Midbrain (tissue), 1 donor: ENCODE measurements at regions not wholly inside any gene's neighbourhood (a gene's known extent, or its start where the extent isn't known, plus 50 kb on each side); places are given as distances from the start of the nearest gene placed in this dataset.
"Not testable (repeated sequence)": the region's sequence is repeated elsewhere in the genome, so short reads cannot be mapped to it uniquely, and the experiment has no call there.

Experiments used
- DNase-seq: peaks from one replicate; lab custom pipeline; 2025; lab: John Stamatoyannopoulos, UW

DNA sequence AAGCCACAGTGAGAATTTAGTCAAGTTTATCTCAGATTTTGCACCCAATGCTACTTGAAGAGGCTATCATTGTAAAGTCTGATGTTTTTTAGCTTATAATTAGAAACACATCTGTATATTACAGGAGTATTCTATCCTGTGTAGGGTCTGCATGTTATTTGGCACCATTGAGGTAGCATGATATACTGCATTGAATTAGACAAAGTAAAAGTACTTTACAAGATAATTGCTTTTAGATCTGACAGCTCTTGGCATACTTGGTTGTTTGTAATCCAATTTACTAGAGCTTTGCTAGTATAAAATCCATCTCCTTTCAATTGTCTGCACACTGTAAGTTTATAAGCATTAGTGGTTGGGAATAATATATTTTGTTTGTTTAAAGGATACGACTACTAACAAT is 714.3 kb downstream of the ANKRD7 start:
- DNase-seq = no peak

DNA sequence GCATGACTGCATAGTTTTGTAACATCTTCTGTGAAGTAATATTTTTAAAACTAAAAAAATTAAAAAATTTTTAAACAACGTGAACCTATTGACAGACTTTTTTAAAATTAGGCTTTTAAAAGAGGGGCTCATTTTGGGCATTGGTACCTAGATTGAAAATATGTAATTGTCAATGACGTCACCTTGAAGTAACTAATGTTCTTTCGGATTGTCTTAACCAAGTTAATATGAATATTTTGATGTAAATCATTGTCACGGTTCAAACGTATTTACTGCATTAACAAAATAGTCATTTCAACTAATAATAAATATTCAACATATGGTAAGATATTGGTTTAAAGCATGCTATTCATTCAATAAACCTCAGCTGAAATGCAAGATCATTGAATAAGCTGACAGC is 719.8 kb downstream of the ANKRD7 start:
- no peak for DNase-seq

DNA sequence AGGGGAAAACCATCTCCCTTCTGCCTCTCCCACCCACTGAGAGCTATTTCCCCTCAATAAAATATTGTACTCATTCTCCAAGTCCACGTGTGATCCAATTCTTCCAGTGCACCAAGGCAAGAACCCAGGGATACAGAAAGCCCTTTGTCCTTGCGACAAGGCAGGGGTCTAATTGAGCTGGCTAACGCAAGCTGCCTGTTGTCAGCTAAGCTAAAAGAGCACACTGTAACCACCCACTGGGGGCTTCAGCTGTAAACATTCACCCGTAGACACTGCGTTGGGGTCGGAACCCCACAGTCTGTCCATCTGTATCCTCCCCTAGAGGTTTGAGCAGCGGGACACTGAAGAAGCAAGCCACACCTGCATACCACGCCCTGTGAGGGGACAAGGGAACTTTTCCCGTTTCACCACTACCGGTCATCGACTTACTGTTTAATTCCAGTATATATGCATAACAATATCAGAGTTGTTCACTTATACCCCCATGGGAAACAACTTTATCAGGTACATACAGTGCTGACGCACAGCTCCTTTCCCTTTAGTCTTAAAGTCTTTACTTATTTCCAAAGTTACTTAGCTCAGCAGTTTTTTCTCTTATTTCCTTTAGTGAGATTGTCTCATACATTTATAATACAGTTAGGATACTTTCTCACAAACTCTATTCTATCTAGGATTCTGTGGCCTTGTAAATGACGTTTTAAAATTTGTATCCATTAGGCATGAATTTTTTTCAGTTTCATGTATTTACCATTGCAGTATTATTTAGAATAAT is 721.6 kb downstream of the ANKRD7 start:
- DNase-seq = no peak

DNA sequence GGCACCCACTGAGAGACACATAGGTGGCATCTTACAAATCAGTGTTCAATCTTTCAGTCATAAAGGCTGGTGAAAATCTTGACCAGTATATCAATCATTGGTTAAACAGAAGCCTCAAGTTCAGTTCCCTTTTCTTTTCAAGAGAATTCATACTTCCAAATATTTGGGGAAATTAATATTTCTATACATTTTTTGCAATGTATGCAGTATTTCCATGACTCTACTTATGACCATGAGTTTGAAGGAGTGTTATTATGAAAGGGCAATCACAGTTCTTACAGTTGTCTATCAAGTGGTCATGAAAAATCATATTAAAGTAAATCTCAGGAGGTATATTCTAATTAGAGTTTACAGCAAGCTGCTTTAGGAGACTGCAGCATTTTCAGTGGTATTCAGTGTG is 724.0 kb downstream of the ANKRD7 start:
- no peak for DNase-seq

DNA sequence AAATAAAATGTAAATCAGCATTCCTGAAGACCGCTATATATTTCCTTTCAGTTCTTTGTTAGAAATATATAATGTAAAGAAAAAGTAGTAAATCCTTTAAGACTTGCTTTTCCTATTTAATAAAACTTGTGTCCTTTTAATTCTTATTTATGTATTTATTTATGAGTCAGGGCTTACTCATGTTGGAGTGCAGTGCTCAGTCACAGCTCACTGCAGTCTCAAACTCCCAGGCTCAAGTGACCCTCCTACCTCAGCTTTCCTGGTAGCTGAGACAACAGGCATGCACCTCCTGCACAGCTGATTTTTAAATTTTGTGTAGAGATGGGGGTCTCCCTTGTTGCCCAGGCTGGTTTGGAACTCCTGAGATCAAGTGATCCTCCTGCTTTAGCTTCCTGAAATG is 724.5 kb downstream of the ANKRD7 start:
- DNase-seq = no peak

DNA sequence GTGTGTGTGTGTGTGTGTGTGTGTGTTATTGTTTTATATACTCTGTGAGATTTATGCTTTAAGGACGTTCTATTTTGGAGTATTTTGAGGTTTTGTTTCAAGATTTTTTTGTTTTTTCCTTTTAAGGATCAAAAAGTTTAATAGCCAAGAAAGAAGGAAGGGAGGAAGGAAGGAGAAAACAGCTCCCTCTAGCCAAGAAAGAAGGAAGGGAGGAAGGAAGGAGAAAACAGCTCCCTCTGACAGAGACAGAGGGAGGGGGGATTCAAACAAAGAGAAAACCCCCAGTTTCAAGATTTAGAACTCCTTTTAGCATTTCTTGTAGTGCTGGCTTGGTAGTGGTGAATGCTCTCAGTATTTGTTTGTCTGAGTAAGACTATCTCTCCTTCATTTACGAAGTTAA is 731.8 kb downstream of the ANKRD7 start:
- not testable (repeated sequence) for DNase-seq

DNA sequence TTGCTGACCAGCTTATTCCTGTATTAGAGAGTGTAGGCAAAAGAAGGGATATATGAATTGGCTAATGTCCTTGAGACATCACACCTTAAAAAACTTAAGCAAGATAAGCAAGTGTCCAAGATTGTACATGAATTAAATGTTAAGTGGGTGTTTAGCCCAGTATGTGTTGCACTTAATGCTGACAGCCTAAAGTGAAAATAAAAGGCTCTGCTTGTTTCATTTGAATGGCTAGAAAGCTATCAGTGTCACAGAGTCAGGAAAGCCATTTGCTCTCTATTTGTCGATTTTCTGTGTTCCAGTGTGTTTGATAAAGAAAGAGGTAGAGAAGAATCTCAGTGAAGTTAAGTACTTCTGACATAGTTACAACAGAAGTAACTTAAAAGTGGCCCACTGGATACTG is 744.9 kb downstream of the ANKRD7 start:
- DNase-seq = no peak

DNA sequence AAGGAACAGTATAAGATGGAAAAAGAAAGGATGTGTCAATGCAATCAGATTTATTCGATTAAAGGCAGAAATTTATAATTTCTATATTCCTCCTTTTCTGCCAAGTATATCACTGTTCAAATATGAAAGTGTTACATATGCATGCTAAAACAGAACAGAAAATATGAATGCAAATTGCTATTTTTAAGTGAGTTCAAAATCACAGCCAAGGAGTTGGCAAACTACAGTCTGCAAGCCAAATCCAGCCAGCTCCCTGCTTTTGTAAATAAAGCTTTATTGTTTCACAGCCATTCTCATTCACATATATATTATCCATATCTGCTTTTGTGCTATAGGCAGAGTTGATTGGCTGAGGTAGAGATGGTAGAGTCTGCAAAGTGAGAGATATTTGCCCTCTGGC is 747.2 kb downstream of the ANKRD7 start:
- DNase-seq = no peak

DNA sequence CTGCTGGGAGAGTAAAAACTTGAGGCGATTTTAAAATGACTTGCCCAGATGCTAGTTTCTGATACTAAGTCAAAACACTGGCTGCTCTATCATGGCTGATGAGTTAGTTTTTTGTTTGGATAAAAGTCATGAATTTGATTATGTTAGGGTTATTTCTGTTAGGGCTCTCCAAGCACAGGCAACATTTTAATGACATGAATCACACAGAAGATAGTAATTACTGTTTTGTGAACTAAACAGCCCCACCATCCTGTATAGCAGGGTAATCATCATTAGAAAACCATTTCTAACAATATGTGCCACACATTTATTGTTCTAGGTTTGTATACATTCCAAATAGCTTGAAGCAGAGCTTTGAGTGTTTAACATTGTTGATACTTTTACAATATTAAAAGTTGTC is 750.3 kb downstream of the ANKRD7 start:
- DNase-seq = no peak

DNA sequence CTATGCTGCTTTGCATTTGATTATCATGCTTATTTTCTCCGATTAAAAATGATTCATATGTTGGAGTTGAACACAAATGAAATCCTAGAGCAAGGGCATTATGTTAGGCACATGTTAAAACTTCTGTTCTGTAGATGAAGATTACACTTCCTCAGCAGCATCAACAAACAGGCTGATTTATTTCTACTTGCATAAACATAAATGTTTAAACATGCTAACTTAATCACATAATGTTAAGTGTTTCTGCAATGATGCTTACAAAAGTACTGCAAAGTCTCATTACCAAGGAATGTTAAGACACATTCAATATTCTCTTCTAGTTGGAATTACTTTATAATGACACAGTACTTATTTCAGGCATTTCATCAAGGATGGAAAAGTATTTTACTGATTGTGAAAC is 770.8 kb downstream of the ANKRD7 start:
- no peak for DNase-seq

DNA sequence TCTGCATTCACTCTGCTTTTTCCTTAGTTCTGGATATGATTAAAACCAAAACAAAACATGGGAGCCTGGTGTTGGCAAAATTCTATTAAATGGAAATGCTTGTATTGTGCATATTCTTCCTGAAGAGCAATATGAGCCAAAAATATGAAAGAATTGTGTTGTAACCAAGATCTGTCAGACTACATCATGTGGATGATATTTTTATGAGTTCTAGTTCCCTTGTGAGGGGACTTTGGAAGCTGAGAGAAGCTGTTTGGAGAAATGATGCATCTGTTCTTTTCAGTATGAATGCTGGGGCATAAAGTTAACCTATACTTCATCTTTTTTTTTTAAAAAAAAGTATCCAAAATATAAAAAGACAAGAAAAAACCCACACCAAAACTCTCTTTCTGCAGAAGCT is 782.7 kb downstream of the ANKRD7 start:
- DNase-seq = no peak

DNA sequence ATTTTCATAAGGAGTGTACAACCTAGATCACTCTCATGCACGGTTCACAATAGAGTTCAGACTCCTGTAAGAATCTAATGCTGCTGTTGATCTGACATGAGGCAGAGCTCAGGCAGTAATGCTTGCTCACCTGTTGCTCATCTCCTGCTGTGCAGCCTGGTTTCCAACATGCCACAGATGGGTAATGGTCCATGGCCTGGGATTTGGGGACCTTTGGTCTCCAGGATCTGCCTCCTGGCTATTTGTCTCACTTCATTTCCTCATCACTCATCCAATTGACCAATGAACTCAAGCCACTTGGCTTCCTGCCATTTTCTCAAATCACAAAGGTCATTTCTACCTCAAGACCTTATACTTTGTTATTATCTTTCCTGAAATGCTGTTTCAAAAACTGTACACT is 786.1 kb downstream of the ANKRD7 start:
- no peak for DNase-seq

DNA sequence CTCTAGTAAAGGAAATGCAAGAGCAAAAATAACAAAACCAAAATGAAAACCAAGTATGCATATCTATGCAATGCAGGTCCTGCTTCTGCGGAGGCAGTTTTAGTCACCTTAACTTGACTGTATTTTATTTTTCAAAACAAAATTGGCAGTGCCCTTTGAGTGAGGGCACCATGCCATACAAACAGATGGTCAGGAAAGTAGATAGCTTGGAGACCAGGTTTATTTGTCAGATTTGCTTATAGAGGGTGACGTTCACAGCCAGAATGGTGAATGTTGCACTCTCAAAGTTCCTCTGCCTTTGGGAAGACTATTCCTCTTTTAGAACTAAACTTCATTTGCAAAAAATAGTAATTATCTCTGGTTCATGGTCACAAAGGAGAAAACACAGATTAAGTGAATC is 801.9 kb downstream of the ANKRD7 start:
- no peak for DNase-seq

DNA sequence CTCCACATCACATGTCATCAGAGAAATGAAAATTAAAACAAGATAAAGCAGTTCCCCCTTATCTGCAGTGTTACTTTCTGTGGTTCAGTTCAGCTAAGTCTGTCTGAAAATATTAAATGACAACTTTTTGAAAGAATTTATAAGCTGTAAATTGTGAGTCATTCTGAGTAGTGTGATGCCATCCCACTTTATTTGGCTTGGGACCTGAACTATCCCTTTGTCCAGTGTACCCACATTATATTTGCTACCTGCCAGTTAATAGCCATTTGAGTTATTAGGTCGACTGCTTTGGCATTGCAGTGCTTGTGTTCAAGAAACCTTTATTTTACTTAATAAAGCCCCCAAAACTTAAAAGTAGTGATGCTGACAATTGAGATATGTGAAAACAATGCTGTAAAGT is 804.2 kb downstream of the ANKRD7 start:
- DNase-seq = no peak

DNA sequence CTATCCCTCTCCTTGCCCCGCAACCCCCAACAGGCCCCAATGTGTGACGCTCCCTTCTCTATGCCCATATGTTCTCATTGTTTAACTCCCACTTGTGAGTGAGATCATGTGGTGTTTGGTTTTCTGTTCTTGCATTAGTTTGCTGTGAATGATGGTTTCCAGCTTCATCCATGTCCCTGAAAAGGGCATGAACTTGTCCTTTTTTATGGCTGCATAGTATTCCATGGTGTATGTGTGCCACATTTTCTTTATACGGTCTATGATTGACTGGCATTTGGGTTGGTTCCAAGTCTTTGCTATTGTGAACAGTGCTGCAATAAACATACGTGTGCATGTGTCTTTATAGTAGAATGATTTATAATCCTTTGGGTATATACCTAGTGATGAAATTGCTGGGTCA is 807.6 kb downstream of the ANKRD7 start:
- not testable (repeated sequence) for DNase-seq

DNA sequence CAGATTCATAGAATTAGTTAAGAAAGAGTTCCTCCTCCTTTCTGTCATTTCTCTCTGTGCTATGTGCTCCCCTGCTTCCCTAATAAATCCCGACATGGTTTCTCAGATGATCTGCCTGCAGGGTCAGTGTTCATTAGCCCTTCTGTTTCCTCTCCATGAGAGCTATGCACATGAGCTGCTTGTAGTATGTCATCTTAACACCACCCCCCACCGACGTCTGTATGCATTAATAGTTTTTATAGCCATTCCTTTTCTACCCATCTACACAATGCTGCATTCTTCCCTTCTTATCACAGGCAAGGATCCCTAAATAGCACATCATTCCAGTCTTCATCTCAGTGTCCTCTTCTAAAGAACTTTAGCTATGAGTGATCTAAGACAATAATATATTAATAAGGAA is 809.1 kb downstream of the ANKRD7 start:
- no peak for DNase-seq

DNA sequence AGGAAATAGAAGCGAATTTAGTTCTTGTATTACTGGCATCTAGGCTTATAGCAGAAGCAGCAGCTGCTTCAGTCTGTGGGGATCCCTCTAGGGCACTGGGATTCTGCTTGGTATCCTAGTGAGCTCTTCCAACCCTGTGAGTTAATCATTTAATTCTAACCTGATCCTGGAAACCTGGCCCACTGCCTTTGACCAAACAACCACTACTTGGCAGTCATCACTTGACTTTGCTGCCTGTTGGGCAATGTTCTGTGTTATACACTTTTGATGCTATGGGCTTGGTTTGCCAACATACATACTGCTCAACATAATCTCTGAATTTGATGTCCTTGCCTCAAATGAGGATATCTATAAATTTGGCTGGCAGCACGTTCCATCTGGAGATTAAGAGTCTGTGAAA is 813.4 kb downstream of the ANKRD7 start:
- DNase-seq = no peak

DNA sequence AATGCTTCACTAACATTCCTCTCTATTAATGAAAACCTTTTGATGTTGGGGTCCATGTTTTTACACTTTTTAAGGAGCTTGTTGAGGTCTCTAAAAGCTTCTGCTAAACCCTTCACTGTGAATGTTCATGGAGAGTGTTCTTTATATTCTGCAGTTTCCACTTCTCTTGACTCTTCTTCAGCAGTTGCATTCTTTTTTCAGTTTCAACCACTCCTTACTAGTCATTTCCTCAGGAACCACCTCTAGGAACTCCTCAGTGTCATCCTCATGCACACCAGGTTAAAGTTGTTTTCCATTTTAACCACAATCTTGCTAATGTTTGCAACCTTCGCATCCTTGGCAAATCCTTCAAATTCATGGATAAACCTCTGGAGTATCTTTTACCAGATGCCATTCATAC is 821.6 kb downstream of the ANKRD7 start:
- DNase-seq = no peak

DNA sequence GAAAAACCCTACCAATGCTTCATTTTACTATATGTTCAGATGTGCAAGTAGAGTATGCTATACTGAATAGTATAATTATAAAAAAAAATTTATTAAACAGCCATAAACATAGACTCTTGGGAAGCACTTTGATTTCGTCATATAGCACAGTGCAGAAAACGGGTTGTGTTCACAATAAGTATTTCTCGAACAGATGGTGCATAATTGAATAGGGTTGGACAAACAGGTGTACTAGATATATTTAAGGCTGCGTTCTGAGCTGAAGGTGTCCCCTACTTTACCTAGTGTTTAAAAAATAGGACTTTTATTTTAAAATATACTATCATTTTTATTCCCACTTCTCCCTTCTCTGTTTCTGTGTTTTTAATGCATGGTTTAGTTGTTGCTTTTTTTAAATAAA is 841.5 kb downstream of the ANKRD7 start:
- no peak for DNase-seq

DNA sequence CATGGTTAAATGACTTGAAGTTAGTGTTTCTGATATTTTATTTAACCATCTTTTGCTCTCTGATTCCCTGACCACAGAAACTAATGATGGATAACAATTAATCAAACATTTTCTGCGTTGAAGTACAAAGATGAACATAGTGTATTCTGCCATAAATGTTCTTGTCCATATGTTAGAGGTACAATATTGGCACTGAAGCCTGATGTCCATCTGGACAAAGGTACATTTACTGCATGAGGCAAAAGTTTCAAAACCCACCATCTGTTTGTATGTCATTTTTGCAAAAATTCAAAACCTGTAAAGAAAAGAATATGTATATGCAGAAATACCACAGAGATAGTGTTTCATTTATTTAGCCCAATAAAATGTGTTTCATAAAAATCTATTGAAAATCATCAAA is 861.5 kb downstream of the ANKRD7 start:
- DNase-seq = no peak

DNA sequence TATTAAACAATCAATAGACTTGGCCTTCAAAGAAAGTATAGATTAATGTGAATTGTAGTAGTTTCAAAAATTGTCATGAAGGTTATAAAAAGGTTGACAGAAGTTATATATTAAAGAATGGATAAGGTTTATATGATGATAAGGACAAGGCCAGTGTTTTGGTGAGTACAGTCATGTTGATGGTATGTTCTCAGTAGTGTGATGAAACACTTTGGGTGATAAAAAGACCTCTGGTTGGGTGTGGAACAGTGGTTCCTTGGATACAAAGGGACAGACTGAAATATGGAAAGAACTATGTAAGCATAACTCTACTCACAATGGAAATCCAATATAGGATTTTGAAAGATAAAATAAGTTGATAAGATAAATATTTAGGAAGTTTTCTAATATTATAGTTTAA is 866.3 kb downstream of the ANKRD7 start:
- no peak for DNase-seq

DNA sequence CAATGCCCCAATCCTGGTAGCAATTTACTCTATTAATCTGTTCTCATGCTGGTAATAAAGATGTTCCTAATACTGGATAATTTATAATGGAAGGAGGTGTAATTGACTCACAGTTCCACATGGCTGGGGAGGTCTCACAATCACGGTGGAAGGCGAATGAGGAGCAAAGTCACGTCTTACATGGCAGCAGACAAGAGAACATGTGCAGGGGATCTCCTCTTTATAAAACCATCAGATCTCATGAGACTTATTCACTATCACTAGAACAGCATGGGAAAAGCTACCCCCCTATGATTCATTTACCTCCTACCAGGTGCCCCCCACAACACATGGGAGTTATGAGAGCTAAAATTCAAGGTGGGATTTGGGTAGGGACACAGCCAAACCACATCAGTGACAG is 872.2 kb downstream of the ANKRD7 start:
- DNase-seq = no peak

DNA sequence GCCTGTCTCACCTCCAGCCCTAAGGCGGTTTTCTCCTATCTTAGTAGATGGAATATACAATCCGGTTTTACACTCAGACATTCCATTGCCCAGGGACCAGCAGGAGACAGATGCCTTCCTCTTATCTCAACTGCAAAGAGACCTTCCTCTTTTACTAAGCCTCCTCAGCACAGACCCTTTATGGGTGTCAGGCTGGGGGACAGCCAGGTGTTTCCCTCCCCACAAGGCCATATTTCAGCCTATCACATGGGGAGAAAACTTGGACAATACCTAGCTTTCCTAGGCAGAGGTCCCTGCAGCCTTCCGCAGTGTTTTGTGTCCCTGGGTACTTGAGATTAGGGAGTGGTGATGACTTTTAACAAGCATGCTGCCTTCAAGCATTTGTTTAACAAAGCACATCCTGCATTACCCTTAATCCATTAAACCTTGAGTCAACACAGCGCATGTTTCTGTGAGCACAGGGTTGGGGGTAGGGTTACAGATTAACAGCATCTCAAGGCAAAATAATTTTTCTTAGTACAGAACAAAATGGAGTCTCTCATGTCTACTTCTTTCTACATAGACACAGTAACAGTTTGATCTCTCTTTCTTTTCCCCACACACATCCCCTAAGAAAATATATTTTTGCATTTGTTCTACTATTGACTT is 876.2 kb downstream of the ANKRD7 start:
- DNase-seq = not testable (repeated sequence)

DNA sequence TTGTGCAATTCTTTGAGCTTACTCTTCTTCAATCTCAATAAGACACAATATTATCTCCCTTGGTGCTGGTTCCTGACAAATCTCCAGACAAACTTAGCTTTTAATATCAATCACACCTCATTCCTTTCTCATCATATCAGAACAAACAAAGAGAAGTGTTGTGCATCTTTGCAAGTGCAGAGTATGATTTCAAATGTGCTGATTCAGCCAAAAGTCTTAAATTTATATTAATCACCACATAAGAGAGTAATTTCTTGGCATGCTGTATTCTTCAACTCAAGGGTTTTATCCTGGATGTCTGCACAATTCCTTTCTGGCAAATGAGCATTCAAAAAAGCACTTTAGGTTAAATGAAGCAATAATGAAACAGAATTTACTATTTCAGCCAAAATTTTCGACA is 877.8 kb downstream of the ANKRD7 start:
- DNase-seq = no peak
